HepG2 (cell line): ENCODE measurements at regions not wholly inside any gene's neighbourhood (a gene's known extent, or its start where the extent isn't known, plus 50 kb on each side); places are given as distances from the start of the nearest gene placed in this dataset.

Source experiments
- ATAC-seq: fragments of 200-7000 bp; cut with Tn5 transposase; 3 replicates; pipeline ENCODE4 v1.9.1; 2020; ENCODE audit warnings: mild to moderate bottlenecking, moderate library complexity
- BruUV-seq: library from RNA; stranded (reverse); fragments of 400-500 nt; replicated peaks from 2 replicates; lab custom pipeline; 2021; lab: Mats Ljungman, UMichigan
- CTCF ChIA-PET: fragments of 300-600 bp; formaldehyde crosslinking; extraction: SDS; loops from one replicate; lab custom pipeline; 2021; ENCODE audit warnings: low total read pairs, inconsistent platforms, low intra/inter-chr PET ratio; lab: Yijun Ruan, JAX
- POLR2A ChIA-PET: fragments of 350-600 bp; sonication (Branson Sonifier 250); formaldehyde crosslinking; loops from one replicate; lab custom pipeline; 2020; ENCODE audit warnings: antibody characterized with exemption, inconsistent platforms; lab: Yijun Ruan, JAX
- DNase-seq: peaks from one replicate; pipeline ENCODE4 v3.0.0-alpha.2; 2015; ENCODE audit warnings: low spot score
- FAIRE-seq: peaks from 3 replicates; lab custom pipeline; 2011; peaks lifted over from hg19 to GRCh38; lab: Jason Lieb, UNC
- H2AFZ ChIP-seq: one replicate; pipeline ENCODE4 v1.6.1; 2011; ENCODE audit warnings: low read length, inconsistent platforms
- H3K27ac ChIP-seq: fragments of 300-600 bp; 3 replicates; pipeline ENCODE4 v1.8.0; 2011; ENCODE audit warnings: mixed run types, mild to moderate bottlenecking, mixed read lengths, low read length, inconsistent platforms; ENCODE audit not compliant: insufficient read depth; ENCODE audit errors: extremely low read length
- H3K27me3 ChIP-seq, 2 experiments: fragments of 200-600 bp in 1 of 2; 2 replicates in 1 of 2; 3 replicates in 1 of 2; pipeline versions ENCODE4 v1.6.0 to v1.8.0; 2011; ENCODE audit warnings: low read length in 2 of 2, mild to moderate bottlenecking in 2 of 2, moderate library complexity in 2 of 2, inconsistent platforms in 1 of 2; ENCODE audit not compliant: insufficient read depth in 2 of 2, control insufficient read depth in 1 of 2
- H3K36me3 ChIP-seq, 2 experiments: fragments of 200-600 bp in 1 of 2; replicated peaks in 1 of 2; 2 replicates in 1 of 2; 3 replicates in 1 of 2; pipeline versions ENCODE4 v1.5.1 to v1.8.0; 2011; ENCODE audit warnings: low read length in 2 of 2, inconsistent platforms in 1 of 2; ENCODE audit not compliant: insufficient read depth in 2 of 2, control insufficient read depth in 1 of 2
- H3K4me1 ChIP-seq: 2 replicates; pipeline ENCODE4 v1.5.1; 2012; ENCODE audit warnings: low read length, inconsistent platforms; ENCODE audit not compliant: insufficient read depth
- H3K4me2 ChIP-seq: 2 replicates; pipeline ENCODE4 v1.6.0; 2011; ENCODE audit warnings: low read depth, low read length, inconsistent platforms
- H3K4me3 ChIP-seq, 3 experiments: fragments of 200-600 bp in 1 of 3; sonication (generic), shearing (Covaris generic) in 1 of 3; replicated peaks in 1 of 3; 2 replicates each; pipeline ENCODE4 v1.5.1; 2011 to 2016; ENCODE audit warnings: low read length in 3 of 3, inconsistent platforms in 2 of 3, low read depth in 2 of 3, mild to moderate bottlenecking in 2 of 3, control low read depth in 1 of 3, mixed read lengths in 1 of 3; ENCODE audit not compliant: insufficient read depth in 1 of 3
- H3K79me2 ChIP-seq: one replicate; pipeline ENCODE4 v1.6.1; 2011; ENCODE audit warnings: low read length, inconsistent platforms; ENCODE audit not compliant: insufficient read depth
- H3K9ac ChIP-seq: 2 replicates; pipeline ENCODE4 v1.6.0; 2011; ENCODE audit warnings: mild to moderate bottlenecking, low read depth, low read length, inconsistent platforms; ENCODE audit not compliant: insufficient read depth
- H3K9me3 ChIP-seq: 2 replicates; pipeline ENCODE4 v1.5.1; 2012; ENCODE audit warnings: mild to moderate bottlenecking, low read length
- H4K20me1 ChIP-seq: 2 replicates; pipeline ENCODE4 v1.6.0; 2011; ENCODE audit warnings: inconsistent platforms, mild to moderate bottlenecking, low read length, moderate library complexity; ENCODE audit not compliant: insufficient read depth
- ATF1 ChIP-seq: IDR thresholded peaks from 2 replicates; pipeline ENCODE4 v1.6.1; 2016; ENCODE audit warnings: mild to moderate bottlenecking, control low read depth
- KDM4B ChIP-seq: sonication (generic); formaldehyde crosslinking; IDR thresholded peaks from 2 replicates; pipeline ENCODE4 v1.4.0; 2020; ENCODE audit warnings: missing genetic modification reagents
- MEF2D ChIP-seq: sonication (generic); formaldehyde crosslinking; IDR thresholded peaks from 2 replicates; pipeline ENCODE4 v1.5.1; 2020; ENCODE audit warnings: mild to moderate bottlenecking, missing genetic modification reagents
- PRDM4 ChIP-seq: sonication (generic); formaldehyde crosslinking; IDR thresholded peaks from 2 replicates; pipeline ENCODE4 v1.9.0; 2021; ENCODE audit warnings: missing genetic modification reagents, borderline replicate concordance
- PRMT3 ChIP-seq: sonication (generic); formaldehyde crosslinking; IDR thresholded peaks from 2 replicates; pipeline ENCODE4 v1.8.1; 2022; ENCODE audit warnings: low read depth, mild to moderate bottlenecking, moderate library complexity, missing genetic modification reagents, borderline replicate concordance
- SMC3 ChIP-seq: IDR thresholded peaks from 2 replicates; pipeline ENCODE4 v1.6.1; 2011; ENCODE audit warnings: low read length, improper control_type of control experiment
- STAG1 ChIP-seq: sonication (generic); formaldehyde crosslinking; IDR thresholded peaks from 2 replicates; pipeline ENCODE4 v1.4.0; 2020; ENCODE audit warnings: missing genetic modification reagents
- ZNF224 ChIP-seq: sonication (generic); formaldehyde crosslinking; IDR thresholded peaks from 2 replicates; pipeline ENCODE4 v1.5.0; 2020; ENCODE audit warnings: mild to moderate bottlenecking, missing genetic modification reagents
- WGBS: methylation state at CpG from one replicate; pipeline ENCODE4 v1.1.6; 2017; ENCODE audit warnings: low lambda C conversion rate; 5-methylcytosine and 5-hydroxymethylcytosine counted together
- in situ Hi-C: cut with HindIII; loops from 2 replicates; pipeline ENCODE4 v1.10.0; 2017; ENCODE audit warnings: low pct_unique_long_range_greater_than_20kb; ENCODE audit not compliant: extremely low pct_ligation_motif_present
- intact Hi-C: fragments of 100-400 bp; cut with micrococcal nuclease; formaldehyde crosslinking; loops from one replicate; pipeline ENCODE4 v1.10.0; 2022; ENCODE audit not compliant: unreplicated experiment
- TF ChIP-seq, protein P1 (sequence below): sonication (generic); formaldehyde crosslinking; IDR thresholded peaks from 2 replicates; pipeline ENCODE4 v1.5.0; 2020; ENCODE audit warnings: mild to moderate bottlenecking, missing genetic modification reagents, moderate library complexity
- TF ChIP-seq, protein P2 (sequence below), 2 experiments: sonication (generic) in 1 of 2; formaldehyde crosslinking in 1 of 2; IDR thresholded peaks; 2 replicates each; pipeline versions ENCODE4 v1.4.0 to v1.6.1; 2018 to 2020; ENCODE audit warnings: missing genetic modification reagents in 2 of 2, borderline replicate concordance in 1 of 2, low read depth in 1 of 2, mild to moderate bottlenecking in 1 of 2, missing biosample characterization in 1 of 2

DNA sequence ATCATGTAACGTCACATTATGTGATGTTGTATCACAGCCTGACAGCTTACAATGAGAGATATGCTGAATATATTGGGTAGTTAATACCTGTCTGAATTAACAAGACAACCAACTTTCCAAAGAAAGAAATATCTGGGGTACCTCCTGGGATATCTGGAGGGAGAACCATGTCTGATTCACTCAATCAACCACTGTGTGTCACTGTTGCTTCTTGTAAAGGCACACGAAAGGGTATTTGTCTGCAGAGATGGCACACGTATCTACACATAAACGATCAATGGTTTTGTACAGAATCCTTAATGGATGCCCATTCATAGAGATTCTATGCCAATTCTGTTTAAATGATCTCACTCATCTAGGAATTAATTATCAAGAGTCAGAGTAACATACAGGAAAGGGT is 252.1 kb upstream of the TMCO5A start:
- H3K79me2 ChIP-seq, result no peaks in the 10 kb centered on the region
- H3K9me3 ChIP-seq, result peaks cover 5% of the 10 kb centered on the region; the same call in 1 of the 2 replicates
- CTCF ChIA-PET, result interaction anchor here (0.8 to 1.8 kb wide), 2 partner anchors 198 to 209 kb away, joined by 4 to 7 read pairs; no protein-coding TSS in a partner anchor
- no peak overlapping the region for H2AFZ ChIP-seq
- no peak overlapping the region for H3K4me3 ChIP-seq
- DNase-seq (peak; percentile 5), ATAC-seq (peak; percentile 55; the same call in 2 of the 3 replicates), FAIRE-seq (peak; percentile 18)
- no peaks in the 10 kb centered on the region for H4K20me1 ChIP-seq
- H3K4me2 ChIP-seq, result no peak overlapping the region
- intact Hi-C loops (loop anchor here (1.0 kb wide), 2 partner anchors 198 to 209 kb away; no protein-coding TSS in a partner anchor), in situ Hi-C loops (no loop called here)
- no peaks in the 10 kb centered on the region for H3K27me3 ChIP-seq
- POLR2A ChIA-PET, result no interaction called here
- no peaks in the 10 kb centered on the region for H3K36me3 ChIP-seq
- no TSS peak for BruUV-seq
- TF ChIP-seq ZNF224 (CRISPR knock-in tag) (no peak), SMC3 (peak; percentile 20; the same call in 1 of the 2 replicates), STAG1 (CRISPR knock-in tag) (peak; percentile 59), PRDM4 (CRISPR knock-in tag) (no peak), KDM4B (CRISPR knock-in tag) (no peak), MEF2D (CRISPR knock-in tag) (no peak), PRMT3 (no peak), ATF1 (CRISPR knock-in tag) (no peak)
- TF ChIP-seq, protein P1, sequence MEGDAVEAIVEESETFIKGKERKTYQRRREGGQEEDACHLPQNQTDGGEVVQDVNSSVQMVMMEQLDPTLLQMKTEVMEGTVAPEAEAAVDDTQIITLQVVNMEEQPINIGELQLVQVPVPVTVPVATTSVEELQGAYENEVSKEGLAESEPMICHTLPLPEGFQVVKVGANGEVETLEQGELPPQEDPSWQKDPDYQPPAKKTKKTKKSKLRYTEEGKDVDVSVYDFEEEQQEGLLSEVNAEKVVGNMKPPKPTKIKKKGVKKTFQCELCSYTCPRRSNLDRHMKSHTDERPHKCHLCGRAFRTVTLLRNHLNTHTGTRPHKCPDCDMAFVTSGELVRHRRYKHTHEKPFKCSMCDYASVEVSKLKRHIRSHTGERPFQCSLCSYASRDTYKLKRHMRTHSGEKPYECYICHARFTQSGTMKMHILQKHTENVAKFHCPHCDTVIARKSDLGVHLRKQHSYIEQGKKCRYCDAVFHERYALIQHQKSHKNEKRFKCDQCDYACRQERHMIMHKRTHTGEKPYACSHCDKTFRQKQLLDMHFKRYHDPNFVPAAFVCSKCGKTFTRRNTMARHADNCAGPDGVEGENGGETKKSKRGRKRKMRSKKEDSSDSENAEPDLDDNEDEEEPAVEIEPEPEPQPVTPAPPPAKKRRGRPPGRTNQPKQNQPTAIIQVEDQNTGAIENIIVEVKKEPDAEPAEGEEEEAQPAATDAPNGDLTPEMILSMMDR (CRISPR knock-in tag), result peak; percentile 36
- TF ChIP-seq, protein P2, sequence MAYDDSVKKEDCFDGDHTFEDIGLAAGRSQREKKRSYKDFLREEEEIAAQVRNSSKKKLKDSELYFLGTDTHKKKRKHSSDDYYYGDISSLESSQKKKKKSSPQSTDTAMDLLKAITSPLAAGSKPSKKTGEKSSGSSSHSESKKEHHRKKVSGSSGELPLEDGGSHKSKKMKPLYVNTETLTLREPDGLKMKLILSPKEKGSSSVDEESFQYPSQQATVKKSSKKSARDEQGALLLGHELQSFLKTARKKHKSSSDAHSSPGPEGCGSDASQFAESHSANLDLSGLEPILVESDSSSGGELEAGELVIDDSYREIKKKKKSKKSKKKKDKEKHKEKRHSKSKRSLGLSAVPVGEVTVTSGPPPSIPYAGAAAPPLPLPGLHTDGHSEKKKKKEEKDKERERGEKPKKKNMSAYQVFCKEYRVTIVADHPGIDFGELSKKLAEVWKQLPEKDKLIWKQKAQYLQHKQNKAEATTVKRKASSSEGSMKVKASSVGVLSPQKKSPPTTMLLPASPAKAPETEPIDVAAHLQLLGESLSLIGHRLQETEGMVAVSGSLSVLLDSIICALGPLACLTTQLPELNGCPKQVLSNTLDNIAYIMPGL (CRISPR knock-in tag; IDR thresholded peaks at IDR 0.05; ENCODE audit: borderline replicate concordance in 1 of 2, low read depth in 1 of 2), result no peak
- 0% methylated on average over 4 of the region's 4 CpGs for WGBS
- H3K4me1 ChIP-seq, result no peaks in the 10 kb centered on the region
- no peak overlapping the region for H3K27ac ChIP-seq
- H3K9ac ChIP-seq, result no peak overlapping the region
